ENCODE measurements at regions not wholly inside any gene's neighbourhood (a gene's known extent, or its start where the extent isn't known, plus 50 kb on each side); places are given as distances from the start of the nearest gene placed in this dataset.

- Histone ChIP-seq H3K36me3 (ENCODE audit: control insufficient read depth, insufficient read depth, low read length) (no peaks in the 10 kb centered on the region), H3K27ac (no peak overlapping the region), H2AFZ (no peak overlapping the region), H3K9ac (no peak overlapping the region), H3K4me3 (ENCODE audit: low read depth, low read length) (no peak overlapping the region), H3K4me1 (no peaks in the 10 kb centered on the region), H3K4me2 (ENCODE audit: low read length) (no peak overlapping the region), H3K27me3 (ENCODE audit: control insufficient read depth, insufficient read depth, low read length) (no peaks in the 10 kb centered on the region), H3K9me3 (ENCODE audit: control insufficient read depth, low read length) (no peaks in the 10 kb centered on the region), H3K79me2 (no peaks in the 10 kb centered on the region)
- TF ChIP-seq CTCF (IDR thresholded peaks at IDR 0.05): no peak
These were observed 111.9 kb downstream of the EHF start for GRCh38 chr11:34732831-34733230.

- no peaks in the 10 kb centered on the region for H3K36me3 ChIP-seq (ENCODE audit: control insufficient read depth, insufficient read depth, low read length)
- H3K9me3 ChIP-seq (ENCODE audit: control insufficient read depth, low read length): no peaks in the 10 kb centered on the region
- H3K27ac ChIP-seq: no peak overlapping the region
- no peak overlapping the region for H3K4me3 ChIP-seq (ENCODE audit: low read depth, low read length)
- H3K9ac ChIP-seq: no peak overlapping the region
- TF ChIP-seq CTCF (IDR thresholded peaks at IDR 0.05): no peak
- H2AFZ ChIP-seq: no peak overlapping the region
- H3K27me3 ChIP-seq (ENCODE audit: control insufficient read depth, insufficient read depth, low read length): no peaks in the 10 kb centered on the region
- no peak overlapping the region for H3K4me2 ChIP-seq (ENCODE audit: low read length)
- H3K4me1 ChIP-seq: no peaks in the 10 kb centered on the region
- H3K79me2 ChIP-seq: no peaks in the 10 kb centered on the region
These were observed 110.7 kb downstream of the EHF start for GRCh38 chr11:34731603-34732002.

- Histone ChIP-seq H3K27me3 (ENCODE audit: control insufficient read depth, insufficient read depth, low read length) (no peaks in the 10 kb centered on the region), H3K79me2 (no peaks in the 10 kb centered on the region), H3K4me1 (no peaks in the 10 kb centered on the region), H3K27ac (no peak overlapping the region), H3K4me2 (ENCODE audit: low read length) (no peak overlapping the region), H2AFZ (no peak overlapping the region), H3K9me3 (ENCODE audit: control insufficient read depth, low read length) (no peaks in the 10 kb centered on the region), H3K36me3 (ENCODE audit: control insufficient read depth, insufficient read depth, low read length) (no peaks in the 10 kb centered on the region), H3K9ac (no peak overlapping the region), H3K4me3 (ENCODE audit: low read depth, low read length) (no peak overlapping the region)
- TF ChIP-seq CTCF (IDR thresholded peaks at IDR 0.05): no peak
These were observed 109.8 kb downstream of the EHF start for GRCh38 chr11:34730544-34731295.

GRCh38 chr11:34728609-34729008, 107.7 kb downstream of the EHF start:
- H3K9ac ChIP-seq: no peak overlapping the region
- H3K36me3 ChIP-seq (ENCODE audit: control insufficient read depth, insufficient read depth, low read length): no peaks in the 10 kb centered on the region
- no peak overlapping the region for H3K4me2 ChIP-seq (ENCODE audit: low read length)
- no peaks in the 10 kb centered on the region for H3K79me2 ChIP-seq
- TF ChIP-seq CTCF (IDR thresholded peaks at IDR 0.05): no peak
- no peaks in the 10 kb centered on the region for H3K4me1 ChIP-seq
- no peaks in the 10 kb centered on the region for H3K9me3 ChIP-seq (ENCODE audit: control insufficient read depth, low read length)
- no peak overlapping the region for H3K27ac ChIP-seq
- H3K27me3 ChIP-seq (ENCODE audit: control insufficient read depth, insufficient read depth, low read length): no peaks in the 10 kb centered on the region
- H3K4me3 ChIP-seq (ENCODE audit: low read depth, low read length): no peak overlapping the region
- H2AFZ ChIP-seq: no peak overlapping the region

- H3K79me2 ChIP-seq: no peaks in the 10 kb centered on the region
- no peaks in the 10 kb centered on the region for H3K9me3 ChIP-seq (ENCODE audit: control insufficient read depth, low read length)
- no peak overlapping the region for H3K9ac ChIP-seq
- no peak overlapping the region for H2AFZ ChIP-seq
- no peak for TF ChIP-seq CTCF (IDR thresholded peaks at IDR 0.05)
- no peak overlapping the region for H3K4me3 ChIP-seq (ENCODE audit: low read depth, low read length)
- H3K27me3 ChIP-seq (ENCODE audit: control insufficient read depth, insufficient read depth, low read length): no peaks in the 10 kb centered on the region
- H3K27ac ChIP-seq: no peak overlapping the region
- no peaks in the 10 kb centered on the region for H3K4me1 ChIP-seq
- no peak overlapping the region for H3K4me2 ChIP-seq (ENCODE audit: low read length)
- H3K36me3 ChIP-seq (ENCODE audit: control insufficient read depth, insufficient read depth, low read length): no peaks in the 10 kb centered on the region
These were observed 106.4 kb downstream of the EHF start for GRCh38 chr11:34727228-34727737.
